ENCODE measurements at regions not wholly inside any gene's neighbourhood (a gene's known extent, or its start where the extent isn't known, plus 50 kb on each side); places are given as distances from the start of the nearest gene placed in this dataset.

- Histone ChIP-seq H3K4me1 (replicated peaks in 1 of 2) (no peaks in the 10 kb centered on the region), H3K27me3 (no peaks in the 10 kb centered on the region), H3K36me3 (replicated peaks in 1 of 2) (no peaks in the 10 kb centered on the region), H3K4me3 (no peak overlapping the region), H3K27ac (no peak overlapping the region), H3K9me3 (replicated peaks in 1 of 3) (no peaks in the 10 kb centered on the region)
- TF ChIP-seq POLR2A (IDR thresholded peaks at IDR 0.05) (no peak), CTCF (IDR thresholded peaks at IDR 0.05) (no peak)
- intact Hi-C loops (cut with DNase I): no loop called here
- 81 to 88% (median 85%) methylated on average over 1 of the region's 1 CpG for WGBS, 4 donors
- DNase-seq: no peak
Measured at GRCh38 chr4:18394656-18395055, 373.1 kb upstream of the LCORL start.

- intact Hi-C loops (cut with DNase I): no loop called here
- no peak overlapping the region for H3K27ac ChIP-seq
- DNase-seq: no peak
- WGBS, 4 donors: 64 to 77% (median 73%) methylated on average over 1 of the region's 1 CpG
- H3K4me1 ChIP-seq (replicated peaks in 1 of 2): no peaks in the 10 kb centered on the region
- TF ChIP-seq POLR2A (IDR thresholded peaks at IDR 0.05) (no peak), CTCF (IDR thresholded peaks at IDR 0.05) (no peak)
- H3K9me3 ChIP-seq (replicated peaks in 1 of 3): no peaks in the 10 kb centered on the region
- H3K4me3 ChIP-seq: no peak overlapping the region
- H3K36me3 ChIP-seq (replicated peaks in 1 of 2): no peaks in the 10 kb centered on the region
- H3K27me3 ChIP-seq: no peaks in the 10 kb centered on the region
Measured at GRCh38 chr4:18391354-18391728, 369.8 kb upstream of the LCORL start.

GRCh38 chr4:18390655-18391353 is 369.2 kb upstream of the LCORL start:
- Histone ChIP-seq H3K36me3 (replicated peaks in 1 of 2) (no peaks in the 10 kb centered on the region), H3K4me1 (replicated peaks in 1 of 2) (no peaks in the 10 kb centered on the region), H3K27me3 (no peaks in the 10 kb centered on the region), H3K27ac (no peak overlapping the region), H3K4me3 (no peak overlapping the region), H3K9me3 (replicated peaks in 1 of 3) (no peaks in the 10 kb centered on the region)
- TF ChIP-seq POLR2A (IDR thresholded peaks at IDR 0.05) (no peak), CTCF (IDR thresholded peaks at IDR 0.05) (no peak)
- intact Hi-C loops (cut with DNase I): no loop called here
- DNase-seq: no peak
- WGBS, 4 donors: 71 to 77% (median 72%) methylated on average over 4 of the region's 4 CpGs

GRCh38 chr4:18389115-18389514 is 367.6 kb upstream of the LCORL start:
- H3K27me3 ChIP-seq: no peaks in the 10 kb centered on the region
- H3K4me3 ChIP-seq: no peak overlapping the region
- H3K4me1 ChIP-seq (replicated peaks in 1 of 2): no peaks in the 10 kb centered on the region
- H3K36me3 ChIP-seq (replicated peaks in 1 of 2): no peaks in the 10 kb centered on the region
- no peak for DNase-seq
- no peak overlapping the region for H3K27ac ChIP-seq
- intact Hi-C loops (cut with DNase I): no loop called here
- H3K9me3 ChIP-seq (replicated peaks in 1 of 3): no peaks in the 10 kb centered on the region
- WGBS, 4 donors: 71 to 79% (median 78%) methylated on average over 2 of the region's 2 CpGs
- TF ChIP-seq POLR2A (IDR thresholded peaks at IDR 0.05) (no peak), CTCF (IDR thresholded peaks at IDR 0.05) (no peak)

Measured in adrenal gland (tissue), 9 donors.